HepG2 (cell line): ENCODE measurements at regions not wholly inside any gene's neighbourhood (a gene's known extent, or its start where the extent isn't known, plus 50 kb on each side); places are given as distances from the start of the nearest gene placed in this dataset.

Experiments
- CTCF ChIP-seq: sonication (generic); formaldehyde crosslinking; IDR thresholded peaks from 2 replicates; pipeline ENCODE4 v1.5.0; 2020; ENCODE audit warnings: mild to moderate bottlenecking, missing genetic modification reagents, moderate library complexity
- FOXM1 ChIP-seq: sonication (generic); formaldehyde crosslinking; IDR thresholded peaks from 2 replicates; pipeline ENCODE4 v1.5.0; 2020; ENCODE audit warnings: missing genetic modification reagents
- GABPA ChIP-seq, 2 experiments: IDR thresholded peaks; 2 replicates each; pipeline ENCODE4 v1.6.1; 2011 to 2016; ENCODE audit warnings: low read depth in 2 of 2, low read length in 1 of 2, missing biosample characterization in 1 of 2, missing genetic modification characterization in 1 of 2
- KDM1A ChIP-seq: IDR thresholded peaks from 2 replicates; pipeline ENCODE4 v1.6.1; 2016; ENCODE audit warnings: missing compliant biosample characterization
- MAFK ChIP-seq, 2 experiments: IDR thresholded peaks in 1 of 2; conservative IDR thresholded peaks in 1 of 2; 2 replicates each; pipeline ENCODE4 v1.6.1; 2011; ENCODE audit warnings: improper control_type of control experiment in 2 of 2, low read length in 2 of 2
- SP1 ChIP-seq, 2 experiments: fragments of 450-650 bp in 1 of 2; sonication (generic) in 1 of 2; formaldehyde crosslinking in 1 of 2; IDR thresholded peaks; 2 replicates each; pipeline versions ENCODE4 v1.4.0 to v1.6.1; 2016 to 2020; ENCODE audit warnings: missing genetic modification reagents in 1 of 2
- USF2 ChIP-seq, 2 experiments: sonication (generic) in 1 of 2; formaldehyde crosslinking in 1 of 2; IDR thresholded peaks; 2 replicates each; pipeline versions ENCODE4 v1.5.1 to v1.6.1; 2011 to 2020; ENCODE audit warnings: borderline replicate concordance in 1 of 2, low read depth in 1 of 2, low read length in 1 of 2, mild to moderate bottlenecking in 1 of 2, missing genetic modification reagents in 1 of 2, moderate library complexity in 1 of 2

- no peak for TF ChIP-seq USF2 (IDR thresholded peaks at IDR 0.05; ENCODE audit: low read depth, low read length)
- no peak for TF ChIP-seq USF2 (CRISPR knock-in tag; IDR thresholded peaks at IDR 0.05; ENCODE audit: borderline replicate concordance)
- TF ChIP-seq KDM1A (CRISPR knock-in tag), result no peak
- TF ChIP-seq CTCF (CRISPR knock-in tag), result no peak
- TF ChIP-seq GABPA (IDR thresholded peaks at IDR 0.05; ENCODE audit: low read depth, low read length), result no peak
- no peak for TF ChIP-seq GABPA (CRISPR knock-in tag; IDR thresholded peaks at IDR 0.05; ENCODE audit: low read depth)
- TF ChIP-seq SP1 (IDR thresholded peaks at IDR 0.05), result no peak
- TF ChIP-seq SP1 (CRISPR knock-in tag; IDR thresholded peaks at IDR 0.05), result no peak
- TF ChIP-seq FOXM1 (CRISPR knock-in tag), result no peak
- no peak for TF ChIP-seq MAFK (conservative IDR thresholded peaks at IDR 0.05 in 1 of 2, IDR thresholded peaks at IDR 0.05 in 1 of 2; ENCODE audit: low read length in 2 of 2)
These were observed 241.7 kb downstream of the SNCA start for GRCh38 chr4:89595125-89595789.
